Neural crest cell (in vitro differentiated cells): ENCODE measurements at regions not wholly inside any gene's neighbourhood (a gene's known extent, or its start where the extent isn't known, plus 50 kb on each side); places are given as distances from the start of the nearest gene placed in this dataset.

Experiments used
- DNase-seq: peaks from one replicate; pipeline ENCODE4 v3.0.0; 2021; ENCODE audit warnings: low read depth, mixed read lengths, low spot score
- H3K27ac Mint-ChIP-seq: one replicate; pipeline ENCODE4 v1.8.0; 2021; ENCODE audit warnings: mild to moderate bottlenecking, mixed read lengths; ENCODE audit not compliant: unreplicated experiment
- H3K27me3 Mint-ChIP-seq: 2 replicates; pipeline ENCODE4 v1.8.0; 2021; ENCODE audit warnings: low read depth, mild to moderate bottlenecking, mixed read lengths
- H3K36me3 Mint-ChIP-seq: 2 replicates; pipeline ENCODE4 v1.8.0; 2021; ENCODE audit warnings: low read depth, mild to moderate bottlenecking, mixed read lengths
- H3K4me1 Mint-ChIP-seq: 2 replicates; pipeline ENCODE4 v1.8.0; 2021; ENCODE audit warnings: mixed read lengths
- H3K4me3 Mint-ChIP-seq: one replicate; pipeline ENCODE4 v1.8.0; 2021; ENCODE audit warnings: mild to moderate bottlenecking, mixed read lengths
- H3K9me3 Mint-ChIP-seq: 2 replicates; pipeline ENCODE4 v1.8.0; 2021; ENCODE audit warnings: mixed read lengths
- CTCF ChIP-seq: fragments of 200-600 bp; sonication (generic); conservative IDR thresholded peaks from 2 replicates; pipeline ENCODE4 v1.5.0; 2021; ENCODE audit warnings: antibody characterized with exemption, mild to moderate bottlenecking

DNA sequence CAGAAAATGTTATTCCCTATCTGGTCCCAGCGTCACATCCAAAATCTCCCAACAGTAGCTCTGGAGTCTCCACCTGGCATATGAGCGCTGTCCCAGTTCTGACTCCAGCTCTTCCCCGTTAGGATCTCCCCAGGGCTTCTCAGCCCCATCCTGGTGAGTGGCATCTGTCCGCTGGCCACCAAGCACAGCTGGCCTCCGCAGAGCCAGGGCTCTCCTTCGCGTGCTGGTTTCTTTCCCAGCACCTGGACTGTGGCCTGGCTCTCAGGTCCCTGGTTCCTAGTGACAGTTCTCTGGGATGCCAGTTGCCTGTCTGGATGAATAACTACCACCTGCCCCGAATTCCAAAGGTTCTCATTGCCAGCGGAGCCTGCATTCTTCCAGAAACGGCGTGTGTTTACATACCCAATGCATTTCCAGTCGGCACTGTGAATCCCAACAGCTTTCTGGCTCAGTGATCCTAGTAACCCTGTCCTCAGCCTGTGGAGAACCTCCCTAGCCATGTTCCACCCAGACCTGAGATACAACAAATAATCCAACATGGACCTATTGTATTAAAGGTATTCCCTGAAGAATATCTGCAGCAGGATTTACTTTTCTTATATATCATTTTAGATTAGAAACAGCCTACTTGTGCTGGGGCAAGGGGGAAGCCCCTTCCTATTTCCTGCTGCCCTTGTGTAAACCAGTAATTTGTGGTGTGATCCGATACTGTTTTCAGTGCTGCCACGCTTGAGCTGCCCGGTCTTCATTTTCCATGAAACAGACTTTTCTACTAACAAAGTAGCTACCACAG lies 69.9 kb upstream of the PDE10A start:
- H3K27ac Mint-ChIP-seq, result no peak overlapping the region
- no peaks in the 10 kb centered on the region for H3K4me1 Mint-ChIP-seq
- TF ChIP-seq CTCF, result no peak
- peaks cover 13% of the 10 kb centered on the region for H3K9me3 Mint-ChIP-seq
- DNase-seq, result no peak
- no peaks in the 10 kb centered on the region for H3K36me3 Mint-ChIP-seq
- H3K27me3 Mint-ChIP-seq, result no peaks in the 10 kb centered on the region
- no peak overlapping the region for H3K4me3 Mint-ChIP-seq

GRCh38 chr6:165729307-165729936 lies 66.4 kb upstream of the PDE10A start:
- Mint-ChIP-seq H3K9me3 (no peaks in the 10 kb centered on the region), H3K4me3 (no peak overlapping the region), H3K27me3 (no peaks in the 10 kb centered on the region), H3K36me3 (no peaks in the 10 kb centered on the region), H3K4me1 (peaks cover 4% of the 10 kb centered on the region), H3K27ac (no peak overlapping the region)
- peak; percentile 54 for DNase-seq
- peak; percentile 91 for TF ChIP-seq CTCF

- Mint-ChIP-seq H3K27ac (no peak overlapping the region), H3K4me1 (peaks cover 4% of the 10 kb centered on the region), H3K4me3 (no peak overlapping the region), H3K9me3 (no peaks in the 10 kb centered on the region), H3K27me3 (no peaks in the 10 kb centered on the region), H3K36me3 (no peaks in the 10 kb centered on the region)
- DNase-seq, result no peak
- TF ChIP-seq CTCF, result no peak
Observed at GRCh38 chr6:165728216-165728615, 65.2 kb upstream of the PDE10A start.

DNA sequence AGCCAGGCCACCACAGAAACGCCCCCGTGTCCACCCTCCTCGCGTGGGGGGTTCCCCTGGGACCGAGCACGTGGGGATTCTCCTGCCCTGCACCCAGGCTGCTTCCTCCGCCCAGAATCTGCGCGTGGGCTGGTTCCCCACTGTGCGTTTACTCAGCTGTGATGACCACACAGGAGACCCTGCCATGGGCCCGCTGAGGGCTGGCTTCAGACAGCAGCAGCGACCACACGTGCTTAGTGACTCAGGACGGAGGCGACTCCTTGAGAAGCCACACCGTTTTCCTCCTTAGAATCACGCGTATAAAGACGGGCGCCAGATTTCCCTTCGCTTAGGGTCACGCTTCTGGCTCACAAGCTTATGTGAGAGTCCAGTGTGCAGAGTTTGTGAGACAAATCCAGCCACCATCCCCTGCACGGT lies 63.9 kb upstream of the PDE10A start:
- H3K27me3 Mint-ChIP-seq, result no peaks in the 10 kb centered on the region
- DNase-seq, result no peak
- H3K36me3 Mint-ChIP-seq, result no peaks in the 10 kb centered on the region
- no peaks in the 10 kb centered on the region for H3K9me3 Mint-ChIP-seq
- peaks cover 4% of the 10 kb centered on the region for H3K4me1 Mint-ChIP-seq
- H3K27ac Mint-ChIP-seq, result peak overlapping the region; percentile 57
- TF ChIP-seq CTCF, result no peak
- H3K4me3 Mint-ChIP-seq, result no peak overlapping the region

- H3K9me3 Mint-ChIP-seq, result no peaks in the 10 kb centered on the region
- H3K4me1 Mint-ChIP-seq, result peaks cover 4% of the 10 kb centered on the region
- H3K36me3 Mint-ChIP-seq, result no peaks in the 10 kb centered on the region
- no peak overlapping the region for H3K4me3 Mint-ChIP-seq
- TF ChIP-seq CTCF, result no peak
- no peaks in the 10 kb centered on the region for H3K27me3 Mint-ChIP-seq
- no peak overlapping the region for H3K27ac Mint-ChIP-seq
- no peak for DNase-seq
Observed at GRCh38 chr6:165726290-165726875, 63.3 kb upstream of the PDE10A start.
